Naive thymus-derived CD4-positive, alpha-beta T cell (primary cell): ENCODE measurements at regions not wholly inside any gene's neighbourhood (a gene's known extent, or its start where the extent isn't known, plus 50 kb on each side); places are given as distances from the start of the nearest gene placed in this dataset.
"Not testable (repeated sequence)": the region's sequence is repeated elsewhere in the genome, so short reads cannot be mapped to it uniquely, and the experiment has no call there.

ENCODE experiments used
- ATAC-seq: fragments of 150-1000 bp; cut with Tn5 transposase; 2 replicates; pipeline ENCODE4 v1.10.0; 2021; ENCODE audit warnings: mild to moderate bottlenecking, moderate library complexity
- CTCF ChIA-PET: fragments of 350-600 bp; sonication (Branson Sonifier 250); formaldehyde crosslinking; loops from one replicate; lab custom pipeline; 2021; ENCODE audit warnings: antibody characterized with exemption; lab: Charles Lee
- POLR2A ChIA-PET: fragments of 350-600 bp; sonication (Branson Sonifier 250); formaldehyde crosslinking; loops from one replicate; lab custom pipeline; 2021; ENCODE audit warnings: antibody characterized with exemption, inconsistent platforms; lab: Charles Lee
- DNase-seq, 9 donors: peaks; one replicate each; pipeline versions ENCODE4 v3.0.0 to v3.0.0-alpha.2; 2020 to 2022; ENCODE audit warnings: mixed read lengths in 1 of 9
- H3K27ac ChIP-seq: one replicate; pipeline ENCODE4 v1.7.0; 2013; ENCODE audit warnings: mild to moderate bottlenecking, low read depth, low read length, moderate library complexity
- H3K27me3 ChIP-seq, 2 donors: one replicate each; pipeline ENCODE4 v1.7.0; 2013; ENCODE audit warnings: low read length in 2 of 2, mild to moderate bottlenecking in 2 of 2, moderate library complexity in 2 of 2; ENCODE audit not compliant: control insufficient read depth in 2 of 2, insufficient read depth in 2 of 2
- H3K36me3 ChIP-seq, 3 experiments: 1 replicate in 2 of 3; 2 replicates in 1 of 3; pipeline ENCODE4 v1.7.0; 2013; ENCODE audit warnings: low read length in 3 of 3, mild to moderate bottlenecking in 3 of 3, moderate library complexity in 1 of 3; ENCODE audit not compliant: insufficient read depth in 3 of 3, control insufficient read depth in 2 of 3
- H3K4me1 ChIP-seq, 2 donors: one replicate each; pipeline ENCODE4 v1.7.0; 2013; ENCODE audit warnings: low read length in 2 of 2, mild to moderate bottlenecking in 2 of 2, moderate library complexity in 1 of 2; ENCODE audit not compliant: control insufficient read depth in 2 of 2, insufficient read depth in 2 of 2
- H3K4me3 ChIP-seq: 2 replicates; pipeline ENCODE4 v1.7.0; 2013; ENCODE audit warnings: mild to moderate bottlenecking, low read length
- H3K9me3 ChIP-seq, 3 experiments: 1 replicate in 2 of 3; 2 replicates in 1 of 3; pipeline ENCODE4 v1.7.0; 2013; ENCODE audit warnings: low read length in 3 of 3; ENCODE audit not compliant: control insufficient read depth in 2 of 3
- H3K27ac Mint-ChIP-seq, 9 donors: one replicate each; pipeline ENCODE4 v1.8.0; 2020 to 2022; ENCODE audit warnings: mixed read lengths in 9 of 9, mild to moderate bottlenecking in 8 of 9, moderate library complexity in 5 of 9, inconsistent platforms in 2 of 9
- H3K27me3 Mint-ChIP-seq, 5 donors: one replicate each; pipeline ENCODE4 v1.8.0; 2021 to 2022; ENCODE audit warnings: mixed read lengths in 5 of 5, mild to moderate bottlenecking in 1 of 5
- H3K36me3 Mint-ChIP-seq, 5 donors: one replicate each; pipeline ENCODE4 v1.8.0; 2020 to 2022; ENCODE audit warnings: mixed read lengths in 5 of 5, mild to moderate bottlenecking in 3 of 5, inconsistent platforms in 1 of 5
- H3K4me1 Mint-ChIP-seq, 7 donors: one replicate each; pipeline ENCODE4 v1.8.0; 2020 to 2022; ENCODE audit warnings: mixed read lengths in 7 of 7, mild to moderate bottlenecking in 3 of 7, inconsistent platforms in 1 of 7
- H3K4me3 Mint-ChIP-seq, 10 donors: one replicate each; pipeline ENCODE4 v1.8.0; 2020 to 2022; ENCODE audit warnings: mild to moderate bottlenecking in 10 of 10, mixed read lengths in 10 of 10, moderate library complexity in 6 of 10, inconsistent platforms in 2 of 10
- H3K9me3 Mint-ChIP-seq, 11 donors: one replicate each; pipeline ENCODE4 v1.8.0; 2020 to 2022; ENCODE audit warnings: mixed read lengths in 11 of 11, mild to moderate bottlenecking in 4 of 11, inconsistent platforms in 1 of 11, moderate library complexity in 1 of 11
- intact Hi-C, 2 donors: fragments of 100-400 bp; cut with micrococcal nuclease; formaldehyde crosslinking; loops; one replicate each; pipeline ENCODE4 v1.15.1; 2023

DNA sequence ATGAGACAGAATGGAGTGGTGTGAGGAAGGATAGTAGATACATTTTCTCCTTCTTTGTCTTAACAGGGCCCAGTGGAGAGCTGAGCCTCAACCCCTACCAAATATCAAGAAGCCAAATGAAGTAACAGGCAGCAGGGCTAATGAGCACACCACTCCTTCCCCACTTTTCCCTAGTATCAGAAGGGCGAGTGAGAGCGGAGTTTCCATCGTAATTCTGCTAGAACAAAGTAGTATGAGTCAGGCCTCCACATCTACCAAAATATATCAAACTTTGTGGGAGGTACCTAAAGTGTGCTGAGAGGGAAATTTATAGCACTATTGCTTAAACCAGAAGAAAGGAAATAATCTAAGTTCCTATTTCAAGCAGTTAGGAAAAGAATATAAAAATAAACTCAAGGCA is 769.0 kb upstream of the RGMB start:
- Histone ChIP-seq H3K36me3 (no peaks in the 10 kb centered on the region), H3K4me3 (no peak overlapping the region), H3K27ac (no peak overlapping the region), H3K4me1 (no peaks in the 10 kb centered on the region), H3K9me3 (no peaks in the 10 kb centered on the region), H3K27me3 (no peaks in the 10 kb centered on the region)
- CTCF ChIA-PET, result no interaction called here
- intact Hi-C loops, result no loop called here
- H3K9me3 Mint-ChIP-seq, result peaks cover 0 to 18% (median 3%) of the 10 kb centered on the region in 11 donors
- POLR2A ChIA-PET, result no interaction called here
- ATAC-seq, result no peak
- H3K27me3 Mint-ChIP-seq, result peaks cover 0 to 3% (median 0%) of the 10 kb centered on the region in 5 donors
- H3K27ac Mint-ChIP-seq, result no peak overlapping the region
- H3K4me3 Mint-ChIP-seq, result no peak overlapping the region
- no peak for DNase-seq
- no peaks in the 10 kb centered on the region for H3K4me1 Mint-ChIP-seq
- H3K36me3 Mint-ChIP-seq, result no peaks in the 10 kb centered on the region

GRCh38 chr5:98016771-98017170 is 756.7 kb upstream of the RGMB start:
- H3K9me3 ChIP-seq, result no peaks in the 10 kb centered on the region
- H3K4me3 ChIP-seq, result no peak overlapping the region
- intact Hi-C loops, result no loop called here
- peaks cover 0 to 6% (median 0%) of the 10 kb centered on the region in 5 donors for H3K27me3 Mint-ChIP-seq
- DNase-seq (no peak), ATAC-seq (no peak)
- no peak overlapping the region for H3K27ac Mint-ChIP-seq
- H3K36me3 Mint-ChIP-seq, result no peaks in the 10 kb centered on the region
- H3K27ac ChIP-seq, result no peak overlapping the region
- H3K4me3 Mint-ChIP-seq, result no peak overlapping the region
- POLR2A ChIA-PET, result no interaction called here
- no peaks in the 10 kb centered on the region for H3K36me3 ChIP-seq
- no peaks in the 10 kb centered on the region for H3K4me1 ChIP-seq
- peaks cover 0 to 6% (median 0%) of the 10 kb centered on the region in 11 donors for H3K9me3 Mint-ChIP-seq
- H3K4me1 Mint-ChIP-seq, result no peaks in the 10 kb centered on the region
- CTCF ChIA-PET, result no interaction called here
- H3K27me3 ChIP-seq, result no peaks in the 10 kb centered on the region

DNA sequence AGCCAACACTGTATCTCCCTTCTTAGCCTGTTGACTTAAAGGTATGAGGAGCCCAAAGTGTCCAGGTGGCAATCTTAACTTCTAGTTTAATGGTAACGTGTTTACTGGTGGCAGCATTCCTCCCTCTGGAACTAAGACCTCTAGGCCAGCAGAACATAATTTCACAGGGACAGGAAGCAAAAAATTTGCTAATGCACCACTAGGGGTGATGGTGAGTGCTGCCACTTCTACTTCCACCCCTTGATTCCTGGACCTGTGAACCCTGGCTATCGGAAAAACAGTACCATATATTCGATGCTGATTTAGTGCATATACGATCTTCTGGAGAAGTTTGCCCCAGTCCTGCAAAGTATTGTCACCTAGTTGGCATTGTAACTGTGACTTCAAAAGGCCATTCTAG is 743.2 kb upstream of the RGMB start:
- H3K36me3 Mint-ChIP-seq, H3K27ac Mint-ChIP-seq, H3K4me3 Mint-ChIP-seq, intact Hi-C loops, H3K36me3 ChIP-seq, H3K4me1 ChIP-seq, H3K27ac ChIP-seq, H3K4me3 ChIP-seq, H3K9me3 ChIP-seq, POLR2A ChIA-PET, DNase-seq, ATAC-seq, CTCF ChIA-PET, H3K27me3 ChIP-seq, H3K27me3 Mint-ChIP-seq, H3K4me1 Mint-ChIP-seq: not testable (repeated sequence)
- H3K9me3 Mint-ChIP-seq, result peaks cover 0 to 17% (median 5%) of the 10 kb centered on the region in 11 donors

- H3K27me3 ChIP-seq, H3K36me3 ChIP-seq, H3K9me3 ChIP-seq, H3K27me3 Mint-ChIP-seq, ATAC-seq, H3K4me3 ChIP-seq, DNase-seq, H3K9me3 Mint-ChIP-seq, H3K36me3 Mint-ChIP-seq, H3K4me1 ChIP-seq, H3K27ac ChIP-seq, POLR2A ChIA-PET, H3K4me1 Mint-ChIP-seq, H3K4me3 Mint-ChIP-seq, CTCF ChIA-PET, intact Hi-C loops, H3K27ac Mint-ChIP-seq: not testable (repeated sequence)
Observed at GRCh38 chr5:98031036-98031435, 742.4 kb upstream of the RGMB start.

DNA sequence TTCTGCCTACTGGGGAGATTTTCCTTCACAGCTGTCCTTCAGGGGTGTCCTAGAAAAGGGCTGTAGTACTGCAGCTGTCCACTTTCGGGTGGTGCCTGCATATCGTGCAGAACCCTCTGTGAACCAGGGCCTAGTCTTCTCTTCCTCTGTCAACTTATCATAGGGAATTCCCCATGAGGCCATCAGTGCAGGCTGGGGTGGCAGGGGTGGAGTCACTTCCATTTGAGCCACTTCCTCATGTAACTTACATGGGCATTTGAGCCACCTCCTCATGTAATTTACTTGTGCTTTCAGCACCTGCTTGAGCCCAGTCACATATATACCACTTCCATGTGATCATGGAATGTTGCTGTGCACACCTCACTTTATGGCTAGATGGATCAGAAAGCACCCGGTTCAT is 742.0 kb upstream of the RGMB start:
- ChIA-PET POLR2A (no interaction called here), CTCF (no interaction called here)
- no peak overlapping the region for H3K27ac ChIP-seq
- Mint-ChIP-seq H3K4me1 (no peaks in the 10 kb centered on the region), H3K9me3 (peaks cover 0 to 8% (median 0%) of the 10 kb centered on the region in 11 donors), H3K36me3 (no peaks in the 10 kb centered on the region), H3K4me3 (no peak overlapping the region), H3K27ac (no peak overlapping the region), H3K27me3 (peaks cover 0 to 4% (median 0%) of the 10 kb centered on the region in 5 donors)
- H3K4me3 ChIP-seq, result no peak overlapping the region
- ATAC-seq (no peak), DNase-seq (no peak)
- no peaks in the 10 kb centered on the region for H3K27me3 ChIP-seq
- H3K36me3 ChIP-seq, result no peaks in the 10 kb centered on the region
- no peaks in the 10 kb centered on the region for H3K4me1 ChIP-seq
- no peaks in the 10 kb centered on the region for H3K9me3 ChIP-seq
- intact Hi-C loops, result no loop called here

DNA sequence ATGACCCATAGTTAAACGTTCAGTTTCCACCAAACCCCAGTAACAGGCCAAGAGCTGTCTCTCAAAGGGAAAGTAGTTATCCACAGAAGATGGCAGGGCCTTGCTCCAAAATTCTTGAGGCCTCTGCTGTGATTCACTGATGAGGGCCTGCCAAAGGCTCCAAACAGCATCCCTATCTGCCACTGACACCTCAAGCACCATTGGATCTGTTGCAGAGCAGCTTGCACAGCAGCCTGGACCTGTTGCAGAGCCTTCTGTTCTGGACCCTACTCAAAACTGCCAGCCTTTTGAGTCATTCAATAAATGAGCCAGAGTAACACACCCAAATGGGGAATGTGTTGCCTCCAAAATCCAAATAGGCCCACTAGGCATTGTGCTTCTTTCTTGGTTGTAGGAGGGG is 741.5 kb upstream of the RGMB start:
- Histone ChIP-seq H3K27me3 (no peaks in the 10 kb centered on the region), H3K9me3 (no peaks in the 10 kb centered on the region), H3K36me3 (no peaks in the 10 kb centered on the region), H3K4me3 (no peak overlapping the region), H3K27ac (no peak overlapping the region), H3K4me1 (no peaks in the 10 kb centered on the region)
- Mint-ChIP-seq H3K27ac (no peak overlapping the region), H3K4me3 (no peak overlapping the region), H3K36me3 (no peaks in the 10 kb centered on the region), H3K27me3 (peaks cover 0 to 4% (median 0%) of the 10 kb centered on the region in 5 donors), H3K9me3 (peaks cover 0 to 8% (median 0%) of the 10 kb centered on the region in 11 donors), H3K4me1 (no peaks in the 10 kb centered on the region)
- intact Hi-C loops, result no loop called here
- DNase-seq, result no peak
- ChIA-PET CTCF (no interaction called here), POLR2A (no interaction called here)
- no peak for ATAC-seq

GRCh38 chr5:98041661-98042060 is 731.8 kb upstream of the RGMB start:
- H3K9me3 ChIP-seq, result no peaks in the 10 kb centered on the region
- H3K4me1 ChIP-seq, result no peaks in the 10 kb centered on the region
- ChIA-PET CTCF (no interaction called here), POLR2A (no interaction called here)
- Mint-ChIP-seq H3K36me3 (no peaks in the 10 kb centered on the region), H3K27ac (no peak overlapping the region), H3K4me1 (no peaks in the 10 kb centered on the region), H3K9me3 (peaks cover 0 to 6% (median 0%) of the 10 kb centered on the region in 11 donors), H3K27me3 (peaks cover 0 to 1% (median 0%) of the 10 kb centered on the region in 5 donors), H3K4me3 (no peak overlapping the region)
- intact Hi-C loops, result no loop called here
- ATAC-seq, result no peak
- H3K27me3 ChIP-seq, result no peaks in the 10 kb centered on the region
- H3K27ac ChIP-seq, result no peak overlapping the region
- no peaks in the 10 kb centered on the region for H3K36me3 ChIP-seq
- DNase-seq, result no peak
- H3K4me3 ChIP-seq, result no peak overlapping the region
